HG03108 (cell line): ENCODE measurements at regions not wholly inside any gene's neighbourhood (a gene's known extent, or its start where the extent isn't known, plus 50 kb on each side); places are given as distances from the start of the nearest gene placed in this dataset.

Source experiments
- ATAC-seq: cut with Tn5 transposase; IDR thresholded peaks from one replicate; pipeline ENCODE4 v1.9.1; 2021; ENCODE audit warnings: moderate library complexity; ENCODE audit not compliant: unreplicated experiment

DNA sequence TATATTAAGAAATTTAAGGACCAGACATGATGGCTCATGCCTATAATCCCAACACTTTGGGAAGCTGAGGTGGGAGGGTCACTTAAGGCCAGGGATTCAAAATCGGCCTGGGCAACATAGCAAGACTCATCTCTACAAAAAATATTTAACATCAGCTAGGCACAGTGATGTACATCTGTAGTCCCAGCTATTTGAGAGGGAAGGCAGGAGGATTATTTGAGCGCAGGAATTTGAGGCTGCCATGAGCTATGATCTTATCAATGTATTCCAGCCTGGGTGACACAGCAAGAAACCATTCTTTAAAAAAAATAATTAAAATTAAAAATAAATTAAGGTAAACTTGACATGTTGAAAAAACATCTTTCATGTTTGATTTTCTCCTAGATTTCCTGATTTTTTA is 564.2 kb downstream of the MBD2 start:
- no peak for ATAC-seq

DNA sequence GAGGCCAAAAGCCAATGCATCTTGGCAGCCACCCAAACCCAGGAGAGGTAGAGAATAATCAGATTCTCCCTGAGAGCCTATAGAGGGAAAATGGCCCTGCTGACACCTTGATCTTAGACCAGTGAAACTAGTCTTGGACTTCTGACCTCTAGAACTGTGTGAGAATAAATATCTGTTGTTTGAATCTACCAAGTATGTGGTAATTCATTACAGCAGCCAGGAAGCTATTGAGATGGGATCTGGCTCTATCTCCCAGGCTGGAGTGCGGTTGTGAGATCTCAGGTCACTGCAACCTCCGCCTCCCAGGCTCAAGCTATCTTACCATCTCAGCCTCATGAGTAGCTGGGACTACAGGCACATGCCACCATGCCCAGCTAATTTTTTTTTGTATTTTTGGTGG is 567.2 kb downstream of the MBD2 start:
- ATAC-seq: no peak

DNA sequence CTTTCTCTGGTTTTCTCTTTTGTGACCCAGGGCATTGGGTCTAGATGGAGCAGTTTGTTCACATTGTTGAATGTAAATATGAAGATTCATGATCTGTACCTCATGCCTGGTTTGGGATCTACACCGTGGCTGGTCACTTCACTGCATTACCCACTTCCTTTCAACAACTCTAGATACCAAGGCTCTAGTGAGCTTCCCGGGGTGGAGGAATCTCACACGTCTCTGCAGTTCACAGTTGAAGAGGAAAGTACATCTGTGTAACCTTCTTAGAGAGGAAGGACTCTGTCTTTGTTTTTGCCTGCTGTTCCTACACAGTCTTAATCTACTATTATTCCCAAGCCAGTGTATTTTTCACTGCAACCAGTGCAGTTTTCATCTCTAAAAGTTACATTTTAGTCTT is 574.8 kb downstream of the MBD2 start:
- no peak for ATAC-seq

DNA sequence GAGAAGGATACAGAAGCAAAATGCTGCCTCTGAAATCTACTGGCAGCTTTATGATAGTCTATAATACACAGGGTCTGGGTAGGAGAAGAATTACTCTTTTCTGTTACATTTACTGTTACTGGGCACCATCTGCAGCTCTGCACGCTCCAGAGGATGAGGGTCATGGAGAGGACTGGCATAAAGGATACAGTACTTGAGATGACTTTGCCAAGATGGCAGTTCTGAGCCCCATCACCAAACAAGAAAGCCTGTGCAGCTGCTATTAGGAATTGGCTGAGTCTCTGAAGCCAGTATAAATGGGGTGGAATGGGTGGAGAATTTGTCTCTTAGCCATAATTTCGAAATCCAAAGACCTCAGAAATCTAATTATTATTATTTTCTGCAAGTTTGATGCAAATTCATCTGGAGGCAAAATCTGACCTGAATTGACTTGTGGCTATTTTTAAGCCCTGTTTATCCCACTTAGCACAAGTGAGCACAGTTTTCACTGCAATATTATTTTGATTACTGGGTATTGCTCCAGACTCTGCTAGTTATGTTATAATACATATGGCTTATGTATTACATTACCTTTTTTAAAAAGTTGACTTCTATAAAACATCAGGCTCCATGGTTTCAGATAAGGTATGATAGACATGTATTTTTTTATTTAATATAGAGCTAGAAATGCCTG is 579.5 kb downstream of the MBD2 start:
- no peak for ATAC-seq

DNA sequence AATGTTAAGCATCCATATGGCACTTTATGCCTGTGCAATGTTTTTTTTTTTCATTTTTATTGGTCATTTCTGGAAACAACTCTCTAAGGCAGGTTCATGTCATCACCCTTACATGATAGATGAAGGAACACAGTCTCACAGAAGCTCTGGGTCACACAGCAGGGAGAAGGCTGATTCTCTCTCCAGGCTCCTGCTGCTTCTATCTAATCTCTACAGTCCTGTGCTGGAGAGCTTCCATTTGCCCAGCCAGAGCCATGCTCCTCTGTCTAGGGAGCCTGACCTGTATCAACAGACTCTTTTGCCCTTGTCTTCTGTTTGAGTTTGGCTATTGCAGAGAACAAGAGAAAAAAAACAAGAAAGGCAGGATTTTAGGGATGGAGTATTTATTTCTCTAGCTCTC is 584.8 kb downstream of the MBD2 start:
- ATAC-seq: no peak

DNA sequence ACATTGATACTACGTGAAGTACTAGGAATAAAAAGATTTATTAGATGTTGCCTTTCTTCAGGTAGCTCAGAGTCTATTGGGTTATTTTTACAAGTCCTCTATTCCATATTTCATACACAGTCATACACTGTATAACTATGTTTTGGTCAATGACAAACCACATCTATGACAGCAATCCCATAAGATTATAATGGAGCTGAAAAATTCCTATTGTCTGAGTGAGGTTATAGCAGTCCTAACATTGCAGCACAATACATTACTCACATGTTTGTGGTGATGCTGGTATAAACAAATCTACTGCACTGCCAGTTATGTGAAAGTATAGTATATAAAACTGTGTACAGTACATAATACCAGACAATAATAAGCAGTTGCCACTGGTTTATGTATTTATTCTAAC is 595.1 kb downstream of the MBD2 start:
- no peak for ATAC-seq

DNA sequence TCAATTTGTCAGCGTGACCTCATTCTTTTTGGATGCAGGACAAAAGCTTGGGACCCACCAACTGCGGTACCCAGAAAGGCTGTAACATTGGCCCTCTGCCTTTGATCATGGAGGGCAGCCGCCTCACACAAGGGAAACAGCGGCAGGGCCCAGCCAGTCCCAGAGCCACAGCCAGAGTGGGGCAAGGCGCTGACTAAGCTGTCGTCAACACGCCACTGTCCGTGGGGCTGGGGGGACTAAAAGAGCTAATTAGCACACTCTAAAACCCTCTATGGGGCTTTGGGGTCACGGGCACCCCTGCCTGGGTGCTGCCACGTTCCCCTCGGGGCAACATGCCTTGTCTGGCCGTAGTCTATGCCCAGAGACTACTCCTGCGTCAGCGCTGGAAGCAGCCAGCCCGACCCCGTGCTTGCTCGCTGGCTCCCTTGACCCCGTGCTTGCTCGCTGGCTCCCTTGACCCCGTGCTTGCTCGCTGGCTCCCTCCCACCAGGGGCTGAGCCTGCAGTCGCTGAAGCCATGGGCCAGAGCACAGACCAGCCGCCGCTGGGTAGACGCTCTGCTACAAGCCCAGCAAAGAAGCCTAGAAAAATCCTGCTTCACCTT is 598.4 kb downstream of the MBD2 start:
- ATAC-seq: no peak

DNA sequence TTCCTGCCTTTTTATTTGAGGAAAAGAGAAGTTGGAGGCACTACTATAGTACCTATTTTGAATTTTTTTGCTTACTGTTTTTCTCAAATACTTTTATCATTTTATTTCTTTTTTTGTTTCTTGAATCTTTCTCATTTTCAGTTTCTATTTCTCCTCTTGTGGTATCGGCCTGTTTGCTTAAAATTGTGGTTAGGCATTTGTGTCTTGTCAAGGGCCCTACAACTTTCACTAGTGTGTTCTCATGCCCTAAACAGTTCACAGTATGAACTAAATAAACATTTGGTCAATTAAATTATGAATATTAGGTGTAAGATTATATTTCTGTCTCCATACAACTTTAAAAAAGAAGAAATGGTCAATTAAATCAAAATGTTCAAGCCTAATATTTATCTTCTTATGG is 613.5 kb downstream of the MBD2 start:
- ATAC-seq: no peak

DNA sequence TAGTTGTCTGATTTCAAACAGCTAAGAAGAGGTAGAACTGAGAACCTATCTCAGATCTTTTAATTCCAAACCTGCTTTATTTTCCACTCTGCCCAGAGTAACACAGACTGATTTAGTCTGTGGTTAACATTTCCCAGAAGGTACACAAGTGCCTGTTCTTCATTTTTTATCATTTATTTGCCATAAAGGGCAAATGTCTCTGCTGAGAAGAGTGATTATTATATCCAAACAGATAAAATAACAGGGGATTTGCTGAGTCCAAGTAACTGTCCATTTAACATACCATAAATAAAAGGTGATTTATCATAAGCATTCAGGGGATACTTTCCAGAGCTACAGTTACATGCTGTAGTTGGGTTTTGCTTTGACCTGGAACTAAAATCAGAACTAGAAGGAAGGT is 617.7 kb downstream of the MBD2 start:
- no peak for ATAC-seq

DNA sequence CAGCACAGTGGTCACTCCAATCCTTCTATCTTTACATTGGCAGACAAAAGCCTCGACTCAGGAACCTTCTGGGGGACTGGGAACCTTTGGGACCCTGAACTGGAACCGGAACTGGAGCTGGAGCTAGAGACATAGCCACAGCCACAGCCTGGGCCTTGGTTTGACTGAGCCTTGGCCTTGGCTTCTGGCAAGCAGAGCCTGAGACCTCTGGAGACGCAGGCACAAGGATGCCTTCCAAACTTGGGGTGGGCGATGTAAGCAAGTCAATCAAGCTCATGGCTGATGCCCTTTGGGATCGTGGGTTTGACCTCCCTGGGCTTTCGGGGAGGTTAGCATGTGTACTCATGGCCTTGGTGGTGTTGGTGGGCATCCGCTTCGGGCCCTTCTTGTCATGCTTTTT is 619.3 kb downstream of the MBD2 start:
- ATAC-seq: no peak

DNA sequence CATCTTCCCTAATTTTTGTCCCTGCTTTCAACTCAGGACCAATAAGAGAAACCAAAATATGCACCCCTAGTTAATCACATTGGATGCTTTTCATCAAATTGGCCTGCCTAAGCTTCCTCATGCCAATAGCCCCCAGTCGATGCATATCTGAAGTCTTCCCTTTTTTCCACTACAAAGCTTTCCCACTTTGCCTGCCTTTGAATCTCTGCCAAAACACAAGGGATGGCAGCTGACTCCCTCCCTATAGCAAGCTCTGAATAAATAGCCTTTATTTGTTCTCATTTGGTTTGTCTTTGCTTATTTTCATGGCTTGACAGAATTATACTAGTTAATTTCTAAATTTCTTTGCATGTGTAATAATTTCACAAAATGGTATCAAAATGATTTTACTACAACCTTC is 621.2 kb downstream of the MBD2 start:
- ATAC-seq: no peak

DNA sequence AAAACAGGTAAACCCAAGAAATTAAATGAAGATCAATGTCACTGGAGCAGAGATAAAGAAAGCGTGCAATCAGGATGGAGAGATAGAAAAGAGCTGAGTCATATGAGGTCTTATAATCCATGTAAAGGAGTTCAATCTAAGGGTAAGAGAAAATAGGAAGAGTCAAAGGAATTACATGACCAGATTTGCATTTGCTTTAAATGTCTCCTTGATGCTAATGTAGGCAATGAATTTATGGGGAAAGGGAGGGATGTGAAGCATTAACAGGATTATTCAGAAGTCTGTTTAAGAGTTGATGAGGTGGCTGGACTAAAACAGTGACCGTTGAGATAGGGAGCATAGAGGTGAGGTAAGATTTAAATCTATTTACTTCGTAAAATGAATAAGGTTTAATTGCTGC is 623.1 kb downstream of the MBD2 start:
- ATAC-seq: no peak

DNA sequence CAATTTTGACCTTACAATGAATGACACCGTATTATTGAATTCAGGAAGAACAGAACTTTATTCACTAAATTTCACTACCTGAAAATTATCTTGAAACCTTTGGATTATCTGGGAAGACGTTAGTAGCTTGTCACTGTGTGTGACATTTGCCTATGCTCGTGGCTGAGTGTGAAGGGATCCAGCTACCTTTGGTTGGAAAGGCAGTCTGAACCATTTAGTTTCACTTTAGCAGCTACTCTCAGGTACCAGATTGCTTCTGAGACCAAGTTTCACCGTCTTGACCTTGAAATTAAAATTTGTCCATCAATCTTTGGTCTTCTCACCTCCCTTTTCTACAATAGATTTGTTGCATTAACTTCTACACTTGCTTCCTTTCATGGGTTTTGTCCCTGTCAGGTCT is 637.5 kb downstream of the MBD2 start:
- no peak for ATAC-seq
